ENCODE measurements at regions not wholly inside any gene's neighbourhood (a gene's known extent, or its start where the extent isn't known, plus 50 kb on each side); places are given as distances from the start of the nearest gene placed in this dataset.

DNA sequence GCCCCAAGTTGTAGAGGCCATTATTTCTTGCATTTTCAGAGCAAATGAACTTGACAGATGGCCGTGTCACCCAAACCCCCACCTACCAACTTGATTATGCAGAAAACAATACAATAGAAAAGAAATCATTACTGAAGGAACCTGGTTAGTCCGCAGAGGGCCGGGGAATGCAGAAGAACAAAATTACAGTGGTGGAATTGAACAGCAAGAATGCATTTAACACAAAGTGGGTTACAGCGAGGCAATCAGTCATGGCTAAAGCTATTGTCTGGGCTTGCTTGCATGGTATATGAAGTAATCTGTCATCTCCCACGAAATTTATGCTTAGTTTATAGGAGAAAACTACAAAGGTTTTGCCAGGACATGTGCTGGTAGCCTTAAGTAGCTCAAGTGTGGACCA, 238.3 kb upstream of the IRX1 start:
- no peaks in the 10 kb centered on the region; the same call in 1 of the 2 replicates for H3K27me3 Mint-ChIP-seq (ENCODE audit: insufficient read depth)
- no peak overlapping the region for H3K27ac Mint-ChIP-seq
- H3K36me3 Mint-ChIP-seq (ENCODE audit: low read depth) = peaks cover 5% of the 10 kb centered on the region; the same call in 1 of the 2 replicates
- no peaks in the 10 kb centered on the region for H3K4me1 Mint-ChIP-seq (ENCODE audit: low read depth)
- peaks cover 55% of the 10 kb centered on the region for H3K9me3 Mint-ChIP-seq
- no peak overlapping the region for H3K4me3 Mint-ChIP-seq
- TF ChIP-seq, protein P1, sequence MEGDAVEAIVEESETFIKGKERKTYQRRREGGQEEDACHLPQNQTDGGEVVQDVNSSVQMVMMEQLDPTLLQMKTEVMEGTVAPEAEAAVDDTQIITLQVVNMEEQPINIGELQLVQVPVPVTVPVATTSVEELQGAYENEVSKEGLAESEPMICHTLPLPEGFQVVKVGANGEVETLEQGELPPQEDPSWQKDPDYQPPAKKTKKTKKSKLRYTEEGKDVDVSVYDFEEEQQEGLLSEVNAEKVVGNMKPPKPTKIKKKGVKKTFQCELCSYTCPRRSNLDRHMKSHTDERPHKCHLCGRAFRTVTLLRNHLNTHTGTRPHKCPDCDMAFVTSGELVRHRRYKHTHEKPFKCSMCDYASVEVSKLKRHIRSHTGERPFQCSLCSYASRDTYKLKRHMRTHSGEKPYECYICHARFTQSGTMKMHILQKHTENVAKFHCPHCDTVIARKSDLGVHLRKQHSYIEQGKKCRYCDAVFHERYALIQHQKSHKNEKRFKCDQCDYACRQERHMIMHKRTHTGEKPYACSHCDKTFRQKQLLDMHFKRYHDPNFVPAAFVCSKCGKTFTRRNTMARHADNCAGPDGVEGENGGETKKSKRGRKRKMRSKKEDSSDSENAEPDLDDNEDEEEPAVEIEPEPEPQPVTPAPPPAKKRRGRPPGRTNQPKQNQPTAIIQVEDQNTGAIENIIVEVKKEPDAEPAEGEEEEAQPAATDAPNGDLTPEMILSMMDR (IDR thresholded peaks at IDR 0.05) = no peak
- no peak for DNase-seq

DNA sequence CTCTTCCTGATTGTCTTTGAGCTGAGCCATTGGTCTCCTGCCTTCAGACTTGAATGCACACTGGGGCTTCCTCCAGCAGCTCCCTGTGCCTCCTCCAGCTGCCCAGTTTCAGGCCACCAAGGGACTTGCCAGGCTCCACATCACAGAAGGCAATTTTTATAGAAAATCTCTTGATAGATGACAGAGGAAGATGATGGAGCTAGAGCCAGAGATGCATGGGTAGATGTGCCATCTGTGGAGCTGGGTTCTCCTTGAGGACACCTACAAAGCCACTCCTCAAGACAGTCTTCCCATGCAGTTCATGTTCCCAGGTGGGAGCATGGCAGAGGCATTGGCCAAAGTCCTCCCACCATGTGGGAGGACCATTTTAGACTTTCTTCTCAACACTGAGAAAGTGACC, 239.6 kb upstream of the IRX1 start:
- TF ChIP-seq, protein P1 (IDR thresholded peaks at IDR 0.05) = no peak
- H3K27me3 Mint-ChIP-seq (ENCODE audit: insufficient read depth) = no peaks in the 10 kb centered on the region
- H3K9me3 Mint-ChIP-seq = peaks cover 59% of the 10 kb centered on the region
- H3K36me3 Mint-ChIP-seq (ENCODE audit: low read depth) = no peaks in the 10 kb centered on the region; the same call in 1 of the 2 replicates
- no peak overlapping the region for H3K4me3 Mint-ChIP-seq
- DNase-seq = no peak
- no peaks in the 10 kb centered on the region for H3K4me1 Mint-ChIP-seq (ENCODE audit: low read depth)
- no peak overlapping the region for H3K27ac Mint-ChIP-seq

DNA sequence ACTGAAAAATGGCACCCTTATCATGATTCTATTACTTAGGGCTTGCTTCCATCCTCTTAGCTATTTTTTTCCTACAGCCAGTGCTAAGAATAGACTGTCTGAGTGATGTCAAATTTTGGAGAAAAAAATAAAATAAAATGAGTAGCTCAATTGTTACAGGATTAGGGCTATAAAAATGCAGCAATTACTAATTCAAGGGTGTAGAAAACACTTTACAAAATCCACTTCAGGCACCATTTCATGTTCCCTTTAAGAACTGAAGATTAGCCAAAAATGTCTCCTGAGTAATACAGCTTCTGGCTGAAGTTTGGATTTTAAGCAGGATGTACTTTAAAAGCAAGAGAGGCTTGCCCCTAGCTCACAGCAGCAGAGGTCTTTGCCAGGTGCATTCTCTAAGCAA, 240.5 kb upstream of the IRX1 start:
- Mint-ChIP-seq H3K4me3 (no peak overlapping the region), H3K4me1 (ENCODE audit: low read depth) (no peaks in the 10 kb centered on the region), H3K27me3 (ENCODE audit: insufficient read depth) (no peaks in the 10 kb centered on the region), H3K36me3 (ENCODE audit: low read depth) (no peaks in the 10 kb centered on the region; the same call in 1 of the 2 replicates), H3K9me3 (peaks cover 54% of the 10 kb centered on the region), H3K27ac (no peak overlapping the region)
- no peak for DNase-seq
- TF ChIP-seq, protein P1 (IDR thresholded peaks at IDR 0.05) = no peak

DNA sequence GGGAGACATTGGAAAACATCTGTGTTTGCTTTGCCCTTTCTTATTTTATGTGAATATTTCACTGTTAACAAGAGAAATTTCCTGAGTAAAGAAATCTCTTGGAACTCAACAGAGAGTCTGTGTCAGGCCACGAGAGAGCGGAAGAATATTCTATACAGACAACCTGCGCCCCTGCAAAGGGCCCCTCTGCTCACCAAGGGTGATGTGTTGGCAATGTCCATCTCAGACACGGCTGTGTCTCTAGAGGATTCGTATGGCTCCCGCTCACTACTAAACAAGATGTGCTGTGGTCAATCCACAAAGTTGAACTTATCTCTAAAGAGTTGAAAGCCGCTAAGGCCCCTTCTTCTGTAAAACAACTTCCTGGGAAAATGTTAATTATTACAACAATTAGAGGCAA, 241.0 kb upstream of the IRX1 start:
- Mint-ChIP-seq H3K27ac (no peak overlapping the region), H3K4me3 (no peak overlapping the region), H3K4me1 (ENCODE audit: low read depth) (no peaks in the 10 kb centered on the region), H3K36me3 (ENCODE audit: low read depth) (no peaks in the 10 kb centered on the region; the same call in 1 of the 2 replicates), H3K9me3 (peaks cover 57% of the 10 kb centered on the region), H3K27me3 (ENCODE audit: insufficient read depth) (no peaks in the 10 kb centered on the region)
- DNase-seq = no peak
- TF ChIP-seq, protein P1 (IDR thresholded peaks at IDR 0.05) = no peak

DNA sequence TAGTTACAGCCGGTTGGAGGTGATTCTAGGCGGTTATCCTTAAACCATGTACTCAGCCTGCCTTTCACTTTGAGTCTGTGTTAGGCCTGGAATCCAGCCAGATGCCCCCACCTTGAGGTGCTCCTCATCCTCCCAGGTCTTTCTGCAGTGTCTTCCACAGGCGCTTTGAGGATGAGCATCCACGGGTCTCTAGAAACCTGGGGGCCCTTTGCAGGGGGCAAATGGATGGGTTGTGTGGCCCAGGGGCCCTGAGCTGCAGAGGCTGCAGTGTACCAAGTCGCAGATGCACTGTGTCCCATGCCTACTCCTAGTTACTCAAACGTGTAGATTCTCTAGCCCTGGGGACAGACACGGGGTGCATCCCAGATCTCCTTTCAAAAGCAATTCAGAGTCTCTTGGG, 242.1 kb upstream of the IRX1 start:
- TF ChIP-seq, protein P1 (IDR thresholded peaks at IDR 0.05) = no peak
- no peaks in the 10 kb centered on the region for H3K4me1 Mint-ChIP-seq (ENCODE audit: low read depth)
- H3K36me3 Mint-ChIP-seq (ENCODE audit: low read depth) = no peaks in the 10 kb centered on the region; the same call in 1 of the 2 replicates

DNA sequence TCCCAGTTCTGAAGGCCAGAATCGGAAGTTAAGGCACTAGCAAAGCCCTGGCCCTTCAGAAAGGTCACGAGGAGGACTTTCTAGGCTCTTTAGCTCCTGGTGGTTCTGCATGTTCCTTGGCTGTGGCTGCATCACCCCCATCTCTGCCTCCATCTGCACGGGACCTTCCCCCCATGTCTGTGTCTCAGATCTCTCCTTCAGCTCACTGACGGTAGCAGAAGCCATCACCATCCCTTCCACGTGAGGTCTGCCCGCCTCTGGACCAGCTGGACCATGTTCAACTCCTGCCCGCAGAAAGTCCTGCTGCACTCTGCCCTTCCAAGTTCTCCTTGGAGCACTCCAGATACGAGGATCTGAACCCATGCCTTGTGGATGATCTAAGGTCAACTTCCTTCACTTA, 242.9 kb upstream of the IRX1 start:
- H3K4me1 Mint-ChIP-seq (ENCODE audit: low read depth) = no peaks in the 10 kb centered on the region
- H3K27ac Mint-ChIP-seq = no peak overlapping the region
- TF ChIP-seq, protein P1 (IDR thresholded peaks at IDR 0.05) = no peak
- H3K4me3 Mint-ChIP-seq = no peak overlapping the region
- peaks cover 63% of the 10 kb centered on the region for H3K9me3 Mint-ChIP-seq
- no peaks in the 10 kb centered on the region for H3K27me3 Mint-ChIP-seq (ENCODE audit: insufficient read depth)
- no peaks in the 10 kb centered on the region; the same call in 1 of the 2 replicates for H3K36me3 Mint-ChIP-seq (ENCODE audit: low read depth)
- no peak for DNase-seq

More for the DNA sequence above, 242.1 kb upstream of the IRX1 start:
- Mint-ChIP-seq H3K27ac (no peak overlapping the region), H3K9me3 (peaks cover 58% of the 10 kb centered on the region), H3K27me3 (ENCODE audit: insufficient read depth) (no peaks in the 10 kb centered on the region), H3K4me3 (no peak overlapping the region)
- no peak for DNase-seq

All from HFFc6 (cell line).